Neural progenitor cell (in vitro differentiated cells): ENCODE measurements at regions not wholly inside any gene's neighbourhood (a gene's known extent, or its start where the extent isn't known, plus 50 kb on each side); places are given as distances from the start of the nearest gene placed in this dataset.
A peak's percentile ranks its signal among the peaks of the same experiment; 100 is the strongest.

Source experiments
- DNase-seq: peaks from one replicate; pipeline ENCODE4 v3.0.0-alpha.2; 2016; ENCODE audit warnings: low spot score
- H2AFZ ChIP-seq: fragments of 200-600 bp; sonication (generic); replicated peaks from 2 replicates; pipeline ENCODE4 v1.6.1; 2016; ENCODE audit warnings: antibody characterized with exemption
- H3F3A ChIP-seq: fragments of 200-600 bp; sonication (generic); 2 replicates; pipeline ENCODE4 v1.6.1; 2016; ENCODE audit warnings: antibody characterized with exemption, low read depth
- H3K27ac ChIP-seq: fragments of 200-600 bp; sonication (generic); 2 replicates; pipeline ENCODE4 v1.5.1; 2016; ENCODE audit warnings: mild to moderate bottlenecking
- H3K27me3 ChIP-seq: fragments of 200-600 bp; sonication (generic); 2 replicates; pipeline ENCODE4 v1.6.1; 2016; ENCODE audit warnings: mild to moderate bottlenecking, moderate library complexity
- H3K36me3 ChIP-seq: fragments of 200-600 bp; sonication (generic); 2 replicates; pipeline ENCODE4 v1.5.1; 2016
- H3K4me1 ChIP-seq: fragments of 200-600 bp; sonication (generic); 2 replicates; pipeline ENCODE4 v1.6.1; 2016; ENCODE audit warnings: mixed run types
- H3K4me2 ChIP-seq: fragments of 200-600 bp; sonication (generic); 2 replicates; pipeline ENCODE4 v1.6.1; 2016
- H3K4me3 ChIP-seq: fragments of 200-600 bp; sonication (generic); 2 replicates; pipeline ENCODE4 v1.5.1; 2016
- H3K79me2 ChIP-seq: fragments of 200-600 bp; sonication (generic); 2 replicates; pipeline ENCODE4 v1.6.1; 2016; ENCODE audit warnings: low read depth
- H3K9ac ChIP-seq: fragments of 200-600 bp; sonication (generic); 2 replicates; pipeline ENCODE4 v1.6.1; 2016
- H3K9me3 ChIP-seq: fragments of 200-600 bp; sonication (generic); 2 replicates; pipeline ENCODE4 v1.5.1; 2016; ENCODE audit warnings: low read depth
- H4K20me1 ChIP-seq: fragments of 200-600 bp; sonication (generic); 2 replicates; pipeline ENCODE4 v1.6.1; 2016; ENCODE audit warnings: low read depth
- H3K27ac Mint-ChIP-seq: 3 replicates; pipeline ENCODE4 v1.8.0; 2021; ENCODE audit warnings: mixed read lengths
- H3K27me3 Mint-ChIP-seq: 2 replicates; pipeline ENCODE4 v1.8.0; 2022; ENCODE audit warnings: low read depth, mild to moderate bottlenecking, inconsistent platforms, moderate library complexity, mixed read lengths; ENCODE audit not compliant: insufficient read depth
- H3K36me3 Mint-ChIP-seq: 3 replicates; pipeline ENCODE4 v1.8.0; 2021; ENCODE audit warnings: mixed read lengths
- H3K4me1 Mint-ChIP-seq: 3 replicates; pipeline ENCODE4 v1.8.0; 2021; ENCODE audit warnings: mixed read lengths
- H3K4me3 Mint-ChIP-seq: 3 replicates; pipeline ENCODE4 v1.8.0; 2021; ENCODE audit warnings: mild to moderate bottlenecking, moderate library complexity, mixed read lengths
- H3K9me3 Mint-ChIP-seq: 3 replicates; pipeline ENCODE4 v1.8.0; 2020; ENCODE audit warnings: mixed read lengths
- EZH2 ChIP-seq: fragments of 200-600 bp; sonication (generic); IDR thresholded peaks from 2 replicates; pipeline ENCODE4 v1.6.1; 2017; ENCODE audit warnings: antibody characterized with exemption, mild to moderate bottlenecking, moderate library complexity
- EZH2phosphoT487 ChIP-seq: fragments of 200-600 bp; sonication (generic); IDR thresholded peaks from 2 replicates; pipeline ENCODE4 v1.6.1; 2017; ENCODE audit warnings: antibody characterized with exemption
- TF ChIP-seq, protein P1 (sequence below): fragments of 200-600 bp; sonication (generic); IDR thresholded peaks from 2 replicates; pipeline ENCODE4 v1.5.1; 2017; ENCODE audit warnings: antibody characterized with exemption, mild to moderate bottlenecking

- no peaks in the 10 kb centered on the region for H3K27me3 ChIP-seq
- H4K20me1 ChIP-seq, result no peaks in the 10 kb centered on the region
- TF ChIP-seq, protein P1, sequence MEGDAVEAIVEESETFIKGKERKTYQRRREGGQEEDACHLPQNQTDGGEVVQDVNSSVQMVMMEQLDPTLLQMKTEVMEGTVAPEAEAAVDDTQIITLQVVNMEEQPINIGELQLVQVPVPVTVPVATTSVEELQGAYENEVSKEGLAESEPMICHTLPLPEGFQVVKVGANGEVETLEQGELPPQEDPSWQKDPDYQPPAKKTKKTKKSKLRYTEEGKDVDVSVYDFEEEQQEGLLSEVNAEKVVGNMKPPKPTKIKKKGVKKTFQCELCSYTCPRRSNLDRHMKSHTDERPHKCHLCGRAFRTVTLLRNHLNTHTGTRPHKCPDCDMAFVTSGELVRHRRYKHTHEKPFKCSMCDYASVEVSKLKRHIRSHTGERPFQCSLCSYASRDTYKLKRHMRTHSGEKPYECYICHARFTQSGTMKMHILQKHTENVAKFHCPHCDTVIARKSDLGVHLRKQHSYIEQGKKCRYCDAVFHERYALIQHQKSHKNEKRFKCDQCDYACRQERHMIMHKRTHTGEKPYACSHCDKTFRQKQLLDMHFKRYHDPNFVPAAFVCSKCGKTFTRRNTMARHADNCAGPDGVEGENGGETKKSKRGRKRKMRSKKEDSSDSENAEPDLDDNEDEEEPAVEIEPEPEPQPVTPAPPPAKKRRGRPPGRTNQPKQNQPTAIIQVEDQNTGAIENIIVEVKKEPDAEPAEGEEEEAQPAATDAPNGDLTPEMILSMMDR, result no peak
- TF ChIP-seq EZH2 (no peak), EZH2phosphoT487 (no peak)
- no peaks in the 10 kb centered on the region for H3F3A ChIP-seq
- no peak overlapping the region for H3K9ac ChIP-seq
- Mint-ChIP-seq H3K27ac (peak overlapping the region; percentile 43), H3K4me3 (no peak overlapping the region), H3K9me3 (peaks cover 9% of the 10 kb centered on the region), H3K36me3 (no peaks in the 10 kb centered on the region), H3K27me3 (peaks cover 2% of the 10 kb centered on the region), H3K4me1 (peaks cover 14% of the 10 kb centered on the region)
- H3K36me3 ChIP-seq, result no peaks in the 10 kb centered on the region
- H3K9me3 ChIP-seq, result no peaks in the 10 kb centered on the region
- H3K79me2 ChIP-seq, result no peaks in the 10 kb centered on the region
- H3K27ac ChIP-seq, result no peak overlapping the region
- H3K4me3 ChIP-seq, result no peak overlapping the region
- peak; percentile 15 for DNase-seq
- no peak overlapping the region for H3K4me2 ChIP-seq
- no peak overlapping the region for H2AFZ ChIP-seq
- H3K4me1 ChIP-seq, result no peaks in the 10 kb centered on the region
These were observed 475.7 kb upstream of the SLIT2 start for GRCh38 chr4:19776021-19776459.

GRCh38 chr4:19774690-19775256 is 476.9 kb upstream of the SLIT2 start:
- Histone ChIP-seq H2AFZ (no peak overlapping the region), H3K27me3 (no peaks in the 10 kb centered on the region), H3K36me3 (no peaks in the 10 kb centered on the region), H3K9ac (no peak overlapping the region), H3K4me1 (no peaks in the 10 kb centered on the region), H4K20me1 (no peaks in the 10 kb centered on the region), H3K4me3 (no peak overlapping the region), H3F3A (no peaks in the 10 kb centered on the region), H3K79me2 (no peaks in the 10 kb centered on the region), H3K27ac (no peak overlapping the region), H3K9me3 (no peaks in the 10 kb centered on the region), H3K4me2 (no peak overlapping the region)
- Mint-ChIP-seq H3K4me3 (no peak overlapping the region), H3K27me3 (no peaks in the 10 kb centered on the region), H3K36me3 (no peaks in the 10 kb centered on the region), H3K4me1 (peaks cover 14% of the 10 kb centered on the region), H3K9me3 (peaks cover 6% of the 10 kb centered on the region), H3K27ac (no peak overlapping the region)
- TF ChIP-seq EZH2 (no peak), EZH2phosphoT487 (no peak)
- TF ChIP-seq, protein P1, result no peak
- no peak for DNase-seq

- H3K9ac ChIP-seq, result no peak overlapping the region
- no peaks in the 10 kb centered on the region for H3K9me3 ChIP-seq
- H2AFZ ChIP-seq, result no peak overlapping the region
- H3K79me2 ChIP-seq, result no peaks in the 10 kb centered on the region
- no peak for DNase-seq
- Mint-ChIP-seq H3K4me1 (peaks cover 14% of the 10 kb centered on the region), H3K27ac (no peak overlapping the region), H3K9me3 (peaks cover 4% of the 10 kb centered on the region), H3K4me3 (no peak overlapping the region), H3K36me3 (no peaks in the 10 kb centered on the region), H3K27me3 (no peaks in the 10 kb centered on the region)
- H3K27ac ChIP-seq, result no peak overlapping the region
- H3K36me3 ChIP-seq, result no peaks in the 10 kb centered on the region
- no peak overlapping the region for H3K4me3 ChIP-seq
- H3K4me1 ChIP-seq, result no peaks in the 10 kb centered on the region
- TF ChIP-seq, protein P1, result no peak
- TF ChIP-seq EZH2phosphoT487 (no peak), EZH2 (no peak)
- H3K27me3 ChIP-seq, result no peaks in the 10 kb centered on the region
- H3K4me2 ChIP-seq, result no peak overlapping the region
- H3F3A ChIP-seq, result no peaks in the 10 kb centered on the region
- H4K20me1 ChIP-seq, result no peaks in the 10 kb centered on the region
These were observed 479.1 kb upstream of the SLIT2 start for GRCh38 chr4:19772581-19772980.
